HuH-7.5 (cell line): ENCODE measurements at regions not wholly inside any gene's neighbourhood (a gene's known extent, or its start where the extent isn't known, plus 50 kb on each side); places are given as distances from the start of the nearest gene placed in this dataset.
A peak's percentile ranks its signal among the peaks of the same experiment; 100 is the strongest.

ENCODE experiments used
- DNase-seq: peaks from one replicate; pipeline ENCODE4 v3.0.0; 2011; ENCODE audit warnings: low spot score

DNA sequence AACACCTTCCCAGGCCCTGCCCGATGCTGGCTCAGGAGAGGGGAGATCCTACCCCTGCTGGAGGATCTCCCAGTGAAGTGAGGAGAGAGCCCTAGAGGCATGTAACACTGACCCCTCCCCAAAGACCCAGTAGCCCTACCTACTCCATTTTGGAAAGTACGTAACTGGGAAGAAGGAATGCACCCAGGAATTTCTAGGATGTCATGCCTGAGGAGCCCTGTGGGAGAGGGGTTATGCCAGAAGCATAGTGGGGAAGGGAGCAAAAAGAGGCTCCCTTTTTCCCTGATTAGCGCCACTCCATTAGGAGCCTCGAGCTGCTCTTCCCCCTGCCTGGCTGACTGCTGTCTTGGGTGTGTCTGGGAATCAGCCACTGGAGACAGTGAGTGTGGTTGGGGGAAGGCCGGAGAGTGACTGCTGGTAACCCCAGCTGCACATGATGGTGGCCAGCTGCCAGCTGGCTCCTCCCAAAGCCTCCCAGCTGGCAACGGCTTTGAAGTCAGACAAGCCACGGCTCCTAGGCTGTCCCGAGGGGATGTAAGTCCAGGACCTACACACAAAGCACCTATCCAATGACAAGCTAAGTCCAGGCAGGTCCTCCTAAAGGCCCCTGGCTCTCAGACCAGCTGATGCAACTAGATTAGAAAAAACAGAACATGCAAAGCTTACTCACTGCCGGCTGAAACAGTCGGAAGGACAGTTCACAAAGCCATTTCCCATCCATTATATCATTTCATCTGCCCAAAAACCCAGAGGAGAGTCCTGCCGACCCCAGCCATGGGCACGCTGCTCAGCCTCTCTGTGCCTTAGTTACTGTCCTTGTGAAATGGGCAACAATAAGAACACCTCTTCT, 136.5 kb upstream of the ABCA1 start:
- DNase-seq, result peak; percentile 44

DNA sequence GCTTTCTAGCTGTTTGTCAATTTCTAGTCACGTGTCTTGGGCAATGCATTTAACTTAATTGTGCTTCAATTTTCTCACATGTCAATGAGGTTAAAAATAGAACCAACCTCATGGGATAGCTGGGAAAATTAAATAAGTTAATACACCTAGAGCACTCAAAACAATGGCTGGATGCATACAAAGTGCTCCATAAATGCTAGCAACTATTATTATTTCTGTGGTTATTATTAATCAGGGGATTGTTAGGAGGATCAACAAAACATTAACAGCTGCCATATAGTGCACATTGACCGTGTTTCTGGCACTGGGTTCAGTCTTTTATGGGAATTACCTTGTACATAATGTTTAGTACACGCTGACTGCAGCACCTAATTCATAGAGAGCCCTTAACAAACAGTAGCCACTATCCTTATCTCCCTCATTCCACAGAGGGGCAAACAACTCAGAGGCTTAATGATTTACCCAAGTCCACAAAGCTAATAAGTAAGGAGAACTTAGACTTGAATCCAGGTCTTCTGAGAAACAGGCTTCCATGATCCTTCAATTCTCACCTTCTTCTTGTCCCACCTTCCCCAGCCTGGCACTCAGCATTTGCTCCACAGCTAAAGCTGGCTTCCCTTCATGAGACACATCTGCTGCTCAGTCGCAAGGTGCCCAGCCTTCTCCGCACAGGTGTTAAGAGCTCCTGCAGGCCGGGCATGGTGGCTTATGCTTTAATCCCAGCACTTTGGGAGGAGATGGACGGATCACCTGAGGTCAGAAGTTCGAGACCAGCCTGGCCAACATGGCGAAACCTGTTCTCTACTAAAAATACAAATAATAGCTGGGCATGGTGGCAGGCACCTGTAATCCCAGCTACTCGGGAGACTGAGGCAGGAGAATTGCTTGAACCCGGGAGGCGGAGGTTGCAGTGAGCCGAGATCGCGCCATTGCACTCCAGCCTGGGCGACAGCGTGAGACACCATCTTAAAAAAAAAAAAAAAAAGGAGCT, 137.4 kb upstream of the ABCA1 start:
- DNase-seq, result peak; percentile 43

DNA sequence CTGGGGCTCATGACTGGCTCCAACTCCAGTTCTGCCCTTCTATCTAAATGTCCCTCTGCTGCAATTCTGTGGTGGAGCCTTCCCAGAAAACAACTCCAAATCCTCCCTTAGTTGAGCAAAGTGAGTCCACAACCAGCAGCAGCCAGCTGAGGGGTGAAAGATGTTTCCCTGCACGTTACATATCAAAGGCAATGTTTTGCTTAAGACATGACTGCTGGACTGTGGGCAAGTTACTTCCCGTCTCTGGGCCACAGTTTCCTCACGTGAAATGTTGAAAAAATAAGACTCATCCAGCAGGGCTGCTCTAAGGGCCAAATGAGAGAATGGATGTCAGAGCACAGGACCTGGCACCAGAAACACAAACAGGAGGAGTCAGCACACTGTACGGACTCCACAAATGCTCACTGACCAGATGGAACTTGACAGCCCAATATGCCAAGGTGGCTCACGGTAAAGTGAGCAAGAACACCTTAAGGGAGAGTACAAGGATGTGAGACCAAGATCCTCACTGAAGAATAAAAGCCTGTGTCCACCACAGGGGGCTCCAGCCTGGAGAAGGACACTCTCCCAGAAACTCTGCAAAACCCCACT, 138.4 kb upstream of the ABCA1 start:
- DNase-seq, result no peak

DNA sequence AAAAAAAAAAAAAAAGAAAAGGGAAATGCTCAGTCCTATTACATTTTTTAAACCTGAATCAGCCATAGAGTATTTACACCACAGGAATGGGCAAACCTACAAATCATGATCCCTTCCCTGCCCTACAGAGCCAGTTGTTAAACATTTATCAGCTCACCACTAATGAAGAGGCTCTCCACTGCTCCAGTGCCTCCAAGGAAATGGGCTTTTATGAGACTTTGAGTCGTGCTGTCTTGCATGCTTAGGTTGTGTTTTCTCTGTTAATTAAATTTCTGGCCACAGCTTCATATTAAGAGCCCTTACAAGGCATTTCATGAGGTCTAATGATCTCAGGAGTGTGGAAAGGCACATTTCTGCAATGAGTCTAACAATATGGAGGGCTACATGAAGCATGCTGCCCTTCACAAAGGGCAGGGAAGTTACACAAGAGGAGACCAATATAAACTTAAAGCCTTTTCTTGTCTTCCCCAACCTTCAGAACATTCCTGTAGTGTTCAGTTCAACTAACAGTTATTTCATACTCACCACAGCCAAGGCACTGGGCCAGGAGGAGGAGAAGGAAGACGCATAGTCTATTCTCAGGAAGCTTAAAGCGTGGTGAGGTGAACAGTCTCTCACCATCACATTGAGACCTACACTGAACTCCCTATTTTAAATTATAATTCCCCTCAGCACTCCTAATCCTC, 140.1 kb upstream of the ABCA1 start:
- DNase-seq, result no peak

DNA sequence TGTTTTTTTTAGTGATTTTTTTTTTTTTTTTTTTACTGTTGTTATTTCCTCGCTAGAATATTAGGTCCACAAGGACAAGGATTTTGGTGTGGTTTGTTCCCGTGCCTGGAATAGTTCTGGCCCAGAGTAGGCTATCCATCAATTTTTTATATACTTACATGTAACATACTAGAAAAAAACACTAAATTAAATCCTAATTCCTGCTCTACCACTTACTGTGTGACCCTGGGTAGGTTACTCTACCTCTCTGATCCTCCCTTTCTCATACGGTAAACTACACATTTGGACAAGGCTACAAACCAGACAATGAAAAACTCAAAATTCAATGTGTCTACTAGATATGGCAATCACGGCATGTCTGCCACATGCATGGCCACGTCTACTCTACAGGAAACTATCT, 141.3 kb upstream of the ABCA1 start:
- no peak for DNase-seq

DNA sequence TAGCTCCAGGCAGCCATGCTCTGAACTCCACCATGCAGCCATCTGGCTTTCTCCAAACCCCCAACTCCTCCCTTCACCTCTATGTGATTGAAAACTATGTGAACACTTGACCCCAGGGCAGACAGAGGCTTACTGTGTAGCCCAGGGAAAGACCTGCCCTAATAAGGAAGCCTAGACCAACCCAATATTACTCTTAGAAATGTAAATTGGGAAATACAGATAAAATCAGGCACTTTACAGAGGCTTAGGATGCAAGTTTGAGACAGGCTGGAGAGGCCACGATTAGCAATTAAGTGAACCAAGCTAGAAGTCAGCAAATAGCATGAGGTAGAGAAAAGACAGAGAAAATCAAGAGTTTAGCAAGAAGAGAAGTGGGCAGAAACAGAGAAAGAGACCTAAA, 141.7 kb upstream of the ABCA1 start:
- DNase-seq, result no peak

DNA sequence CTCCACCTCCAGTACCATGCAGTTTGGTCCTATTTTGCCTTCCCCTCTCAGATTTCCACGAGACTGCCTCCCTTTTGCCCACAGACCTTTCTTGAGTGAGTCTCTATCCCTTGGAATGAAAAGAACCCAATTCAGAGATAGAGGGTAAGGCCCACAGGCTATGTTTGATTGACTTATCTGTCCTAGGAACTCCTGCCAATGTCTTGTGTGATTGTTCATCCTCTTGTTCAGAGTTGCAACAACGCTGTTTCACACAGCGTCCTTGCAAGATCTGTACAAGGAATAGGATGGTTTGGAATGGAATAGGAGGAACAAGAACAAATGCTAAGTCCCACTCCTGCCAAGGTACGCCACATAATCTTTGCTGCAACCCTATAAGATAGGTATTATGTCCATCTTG, 142.2 kb upstream of the ABCA1 start:
- DNase-seq, result no peak

DNA sequence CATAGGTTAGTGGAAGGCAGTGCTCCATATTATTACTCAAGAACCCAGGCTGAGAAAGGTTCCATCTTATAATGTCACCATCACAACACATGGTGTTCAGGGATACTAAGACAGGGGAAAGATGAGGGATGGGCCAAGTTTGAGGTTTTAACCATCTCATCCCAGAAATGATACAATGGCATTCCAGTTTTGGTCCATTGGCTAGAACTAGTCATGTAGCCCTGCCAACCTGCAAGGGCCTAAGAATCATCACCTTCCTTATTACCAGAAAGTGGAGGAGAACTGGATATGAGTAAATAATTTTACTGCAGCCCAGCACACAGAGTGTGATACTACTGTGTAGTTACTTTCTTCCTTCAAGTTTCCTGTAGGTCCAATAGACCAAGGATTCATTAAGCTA, 144.5 kb upstream of the ABCA1 start:
- DNase-seq, result no peak

DNA sequence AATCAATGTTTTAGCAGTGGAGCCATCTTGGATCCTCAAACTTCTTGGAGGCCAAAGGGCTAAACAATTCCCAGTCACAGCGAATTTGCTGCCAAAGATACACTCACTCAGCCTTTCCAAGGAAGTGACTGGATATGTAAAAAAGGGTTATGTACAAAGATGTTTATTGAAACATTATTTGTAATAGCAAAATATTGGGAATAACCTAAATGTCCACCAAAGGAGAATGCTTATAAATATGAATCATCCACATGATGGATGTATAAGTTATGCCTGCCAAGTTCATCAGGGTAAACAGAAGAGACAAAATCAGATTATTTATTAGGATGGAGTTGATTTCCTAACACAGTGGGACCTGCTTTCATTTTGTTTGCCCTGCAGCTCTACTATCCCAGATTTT, 145.2 kb upstream of the ABCA1 start:
- DNase-seq, result no peak

DNA sequence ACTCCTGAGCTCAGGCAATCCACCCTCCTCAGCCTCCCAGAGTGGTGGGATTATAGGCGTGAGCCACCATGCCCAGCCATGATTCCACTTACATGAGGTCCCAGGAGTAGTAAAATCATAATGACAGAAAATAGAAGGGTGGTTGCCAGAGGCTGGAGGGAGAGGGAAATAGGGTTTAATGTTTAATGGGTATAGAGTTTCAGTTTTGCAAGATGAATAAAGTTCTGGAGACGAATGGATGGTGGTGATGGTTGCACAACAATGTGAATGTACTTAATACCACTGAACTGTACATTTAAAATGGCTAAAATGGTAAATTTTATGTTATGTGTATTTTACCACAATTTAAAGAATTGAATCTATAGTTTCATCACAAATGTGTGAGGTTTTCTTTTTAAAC, 146.5 kb upstream of the ABCA1 start:
- no peak for DNase-seq

DNA sequence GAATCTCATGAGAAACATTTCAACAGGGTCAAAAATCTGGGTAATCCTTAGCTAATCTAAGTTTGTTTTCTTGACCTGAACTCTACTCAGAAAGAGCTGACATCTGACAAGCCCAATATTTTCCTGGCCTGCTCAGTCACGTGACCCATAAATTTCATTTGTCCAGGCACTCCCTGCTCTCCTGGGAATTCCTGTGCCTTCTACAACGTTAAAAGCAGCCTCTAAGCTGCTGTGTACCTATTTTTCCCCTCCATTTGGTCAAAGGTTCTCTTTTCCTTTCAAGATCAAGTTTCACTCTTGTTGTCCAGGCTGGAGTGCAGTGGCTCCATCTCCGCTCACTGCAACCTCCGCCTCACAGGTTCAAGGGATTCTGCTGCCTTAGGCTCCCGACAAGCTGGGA, 148.8 kb upstream of the ABCA1 start:
- no peak for DNase-seq

DNA sequence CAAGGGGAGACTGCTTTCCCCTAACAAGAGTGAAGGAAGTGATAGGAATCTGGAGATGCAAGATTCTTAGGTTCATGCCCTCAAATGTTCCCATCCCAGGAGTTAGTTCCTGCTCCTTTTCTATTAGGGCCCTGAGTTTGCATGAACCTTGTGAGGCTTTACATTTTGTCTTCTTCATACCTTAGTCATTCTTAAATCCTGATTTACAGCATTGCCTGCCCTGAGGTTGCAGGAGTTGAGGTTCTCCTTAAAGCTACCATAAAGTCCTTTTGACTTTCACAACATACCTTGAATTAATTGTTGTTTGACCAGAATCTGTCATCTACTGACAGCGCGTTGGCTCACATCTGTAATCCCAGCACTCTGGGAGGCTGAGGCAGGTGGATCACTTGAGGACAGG, 151.5 kb upstream of the ABCA1 start:
- DNase-seq, result no peak

DNA sequence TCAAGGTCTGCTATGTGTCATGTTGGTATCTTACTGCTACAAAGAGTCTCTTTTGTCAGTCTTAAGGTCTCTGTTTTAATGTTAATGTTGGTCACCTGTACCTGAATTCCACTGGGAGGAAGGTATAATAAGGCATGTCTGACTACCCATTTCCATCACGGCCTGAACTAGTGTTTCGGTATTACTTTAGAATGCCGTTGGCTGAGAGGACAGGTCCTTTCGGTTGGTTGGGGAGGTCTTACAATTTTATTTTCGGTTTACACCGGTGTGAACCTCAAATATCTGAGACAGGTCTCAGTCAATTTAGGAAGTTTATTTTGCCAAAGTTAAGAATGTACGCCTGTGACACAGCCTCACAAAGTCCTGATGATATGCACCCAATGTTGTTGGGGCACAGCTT, 154.9 kb upstream of the ABCA1 start:
- no peak for DNase-seq

DNA sequence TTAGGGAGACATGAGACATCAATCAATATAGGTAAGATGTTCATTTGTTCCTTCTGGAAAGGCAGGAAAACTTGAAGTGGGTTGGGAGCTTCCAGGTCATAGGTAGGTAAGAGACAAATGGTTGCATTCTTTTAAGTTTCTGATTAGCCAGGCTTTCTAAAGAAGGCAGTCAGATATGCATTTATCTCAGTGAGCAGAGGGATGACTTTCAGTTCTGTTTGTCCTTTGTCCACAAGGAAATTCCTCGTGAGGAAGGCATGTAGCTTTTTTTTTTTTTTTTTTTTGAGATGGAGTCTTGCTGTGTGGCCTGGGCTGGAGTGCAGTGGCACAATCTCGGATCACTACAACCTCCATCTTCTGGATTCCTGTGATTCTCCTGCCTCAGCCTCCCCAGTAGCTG, 155.3 kb upstream of the ABCA1 start:
- no peak for DNase-seq

DNA sequence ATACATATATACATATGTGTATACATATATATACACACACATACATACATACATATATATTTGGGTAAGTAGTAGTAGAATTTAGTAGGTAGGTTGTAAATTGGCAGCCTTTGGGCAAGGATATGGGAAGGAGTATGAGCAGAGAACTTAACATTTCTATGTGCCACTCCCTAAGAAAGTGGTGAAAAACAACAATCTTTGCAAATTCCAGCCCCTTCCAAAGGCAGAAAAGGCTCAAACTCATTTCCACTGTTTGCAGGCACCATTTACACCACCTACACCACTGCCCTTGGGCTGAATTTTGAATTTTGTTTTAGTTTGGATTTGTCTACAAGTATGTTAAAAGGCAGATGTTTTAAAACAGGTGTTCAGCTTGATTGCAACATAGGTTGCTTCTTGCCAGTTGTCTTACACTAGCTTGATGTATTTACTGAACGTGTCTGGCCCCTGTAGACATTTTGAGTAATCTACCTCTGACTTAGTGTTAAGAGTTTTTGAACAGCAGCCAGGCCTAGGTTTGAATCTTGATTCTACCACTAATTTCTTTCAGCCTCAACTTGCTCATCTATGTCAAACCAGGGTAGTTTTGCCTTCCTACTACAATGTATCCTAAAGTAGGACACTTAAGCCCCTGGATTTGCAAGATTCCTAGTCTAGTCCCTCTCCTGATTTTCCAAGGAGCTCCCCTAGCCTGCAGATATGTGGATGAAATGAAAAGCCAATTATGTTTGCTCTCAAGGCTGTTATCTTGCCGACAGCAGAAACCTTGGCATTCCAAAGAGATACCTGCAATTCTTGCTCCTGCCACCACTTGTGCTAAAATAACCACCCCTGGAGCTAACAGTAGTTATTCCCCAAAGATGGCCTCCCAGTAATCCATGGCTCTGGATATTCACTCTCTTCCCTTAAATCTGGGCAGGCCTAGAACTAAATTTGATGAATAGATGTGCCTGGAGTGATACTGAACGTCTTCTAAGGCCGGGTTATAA, 156.2 kb upstream of the SLC44A1 start:
- DNase-seq, result no peak

DNA sequence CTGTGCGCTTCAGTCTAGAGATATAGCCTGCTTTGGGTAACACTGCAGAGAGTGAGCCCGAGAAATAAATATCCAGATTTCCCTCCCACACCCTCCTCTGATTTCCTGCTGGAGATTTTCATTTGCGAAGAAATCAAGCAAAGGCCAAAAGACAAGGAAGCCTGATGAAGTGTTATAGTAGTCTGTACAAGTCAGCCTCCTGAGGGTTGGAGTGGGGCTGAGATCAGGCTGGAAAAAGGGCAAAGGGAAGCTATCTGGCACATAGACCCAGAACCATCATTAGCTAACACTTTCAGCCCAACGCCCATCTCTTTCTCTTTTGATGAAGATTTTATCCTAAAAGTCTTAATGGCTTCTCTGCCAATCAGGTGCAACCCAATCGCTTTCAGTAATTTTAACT, 154.6 kb upstream of the SLC44A1 start:
- DNase-seq, result no peak

DNA sequence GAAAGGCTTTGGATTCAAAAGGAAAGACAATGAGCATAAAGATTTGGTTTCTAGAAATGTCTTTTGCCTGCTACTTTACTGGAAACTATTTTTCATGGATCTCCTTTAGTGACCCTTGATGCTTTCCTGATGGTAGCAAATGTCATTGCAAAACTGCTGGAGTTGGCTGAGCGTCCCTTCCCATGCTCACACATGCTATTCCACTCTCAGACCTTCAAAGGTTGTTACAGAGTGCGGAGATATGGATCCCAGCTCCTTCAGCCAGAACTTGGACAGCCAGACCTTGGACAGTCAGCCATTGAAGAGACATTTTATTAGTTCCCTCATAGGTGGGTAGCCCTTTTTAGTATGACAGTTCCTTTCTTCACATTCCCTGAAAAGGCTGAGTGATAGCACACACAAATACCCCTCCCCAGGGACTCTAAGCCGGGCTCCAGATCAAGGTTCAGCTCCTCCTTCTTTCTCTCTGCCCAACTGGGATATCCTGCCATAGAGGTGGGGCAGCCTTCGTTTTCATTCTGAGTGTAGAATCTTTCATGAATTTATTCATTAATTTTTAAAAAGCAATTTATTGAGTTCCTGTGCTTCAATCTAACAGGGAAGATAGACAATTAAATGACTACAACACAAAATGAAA, 153.3 kb upstream of the SLC44A1 start:
- DNase-seq, result no peak

DNA sequence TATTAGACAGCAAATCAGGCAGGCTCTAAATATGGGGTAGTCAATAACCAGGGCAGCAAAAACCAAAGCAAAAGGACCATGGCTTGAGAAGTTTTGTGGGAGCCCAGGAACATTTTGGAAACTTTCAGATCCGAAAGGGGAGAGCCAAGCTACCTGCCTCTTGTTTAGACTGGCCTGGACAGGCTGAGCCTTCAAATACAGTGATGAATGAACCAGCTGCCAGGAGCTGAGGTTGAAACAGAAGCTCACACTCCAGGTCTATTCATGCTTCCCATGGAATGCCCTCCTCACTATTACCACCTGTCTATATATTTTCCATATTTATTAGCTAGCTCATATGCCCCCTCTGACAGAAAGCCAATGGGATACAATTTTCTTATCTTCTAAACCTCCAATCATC, 150.8 kb upstream of the SLC44A1 start:
- no peak for DNase-seq

DNA sequence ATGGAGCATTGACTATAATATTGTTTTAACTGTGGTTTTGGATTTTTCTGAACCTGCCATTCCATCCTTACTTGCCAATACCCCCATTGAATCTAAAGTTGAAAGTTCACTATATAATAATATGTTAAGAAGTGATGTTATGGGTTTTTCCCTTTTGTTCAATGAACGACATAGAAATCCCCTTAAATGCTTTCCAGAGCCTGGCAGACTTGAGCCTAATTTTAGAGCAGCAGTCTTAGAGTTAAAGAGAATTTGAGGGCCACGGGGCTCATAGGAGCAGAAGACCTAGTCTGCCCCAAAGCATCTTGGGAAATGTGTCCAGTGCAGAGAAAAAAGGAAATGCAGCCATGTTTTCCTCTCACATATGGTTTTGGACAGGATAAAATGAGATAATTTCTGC, 146.1 kb upstream of the SLC44A1 start:
- no peak for DNase-seq

DNA sequence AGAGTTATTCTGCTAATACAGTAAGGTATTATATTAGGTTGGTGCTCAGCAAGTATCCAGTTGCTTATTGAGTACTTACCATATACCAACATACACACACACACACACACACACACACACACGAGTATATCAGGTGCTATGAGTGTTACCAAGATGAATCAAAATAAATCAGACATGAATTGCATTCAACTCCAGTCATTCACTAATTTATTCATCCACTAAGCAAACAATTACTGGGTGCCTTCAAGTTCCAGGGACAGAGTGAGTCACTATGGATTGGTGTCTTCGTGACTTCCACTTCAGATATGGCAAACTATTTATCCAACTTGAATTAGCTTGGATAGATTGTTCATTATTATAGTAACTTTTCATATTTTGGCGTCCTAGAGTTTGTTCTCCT, 140.7 kb upstream of the SLC44A1 start:
- DNase-seq, result no peak
